Parathyroid adenoma (tissue), 2 donors: ENCODE measurements at regions not wholly inside any gene's neighbourhood (a gene's known extent, or its start where the extent isn't known, plus 50 kb on each side); places are given as distances from the start of the nearest gene placed in this dataset.

Source experiments
- H2AFZ ChIP-seq: fragments of 300-600 bp; sonication (generic); one replicate; pipeline ENCODE4 v1.7.0; 2017; ENCODE audit warnings: antibody characterized with exemption, mild to moderate bottlenecking
- H3K27ac ChIP-seq: fragments of 300-600 bp; sonication (generic); one replicate; pipeline ENCODE4 v1.7.0; 2017
- H3K27me3 ChIP-seq: fragments of 300-600 bp; sonication (generic); one replicate; pipeline ENCODE4 v1.7.0; 2017; ENCODE audit warnings: low read length; ENCODE audit not compliant: control insufficient read depth, insufficient read depth
- H3K36me3 ChIP-seq: fragments of 300-600 bp; sonication (generic); one replicate; pipeline ENCODE4 v1.7.0; 2017; ENCODE audit warnings: low read length; ENCODE audit not compliant: control insufficient read depth, insufficient read depth
- H3K4me1 ChIP-seq: fragments of 300-600 bp; sonication (generic); one replicate; pipeline ENCODE4 v1.7.0; 2017; ENCODE audit warnings: control low read depth
- H3K4me2 ChIP-seq: fragments of 300-600 bp; sonication (generic); one replicate; pipeline ENCODE4 v1.7.0; 2017; ENCODE audit warnings: low read length
- H3K4me3 ChIP-seq: fragments of 300-600 bp; sonication (generic); one replicate; pipeline ENCODE4 v1.7.0; 2017; ENCODE audit warnings: low read depth, low read length
- H3K79me2 ChIP-seq: fragments of 300-600 bp; sonication (generic); one replicate; pipeline ENCODE4 v1.7.0; 2017; ENCODE audit warnings: control low read depth
- H3K9ac ChIP-seq: fragments of 300-600 bp; sonication (generic); one replicate; pipeline ENCODE4 v1.7.0; 2017; ENCODE audit warnings: mild to moderate bottlenecking
- H3K9me3 ChIP-seq: fragments of 300-600 bp; sonication (generic); one replicate; pipeline ENCODE4 v1.7.0; 2017; ENCODE audit warnings: low read length; ENCODE audit not compliant: control insufficient read depth
- CTCF ChIP-seq: fragments of 300-600 bp; sonication (generic); IDR thresholded peaks from one replicate; pipeline ENCODE4 v1.7.0; 2017; ENCODE audit warnings: antibody characterized with exemption, mild to moderate bottlenecking
- donor health status: primary hyperparathyroidism.

DNA sequence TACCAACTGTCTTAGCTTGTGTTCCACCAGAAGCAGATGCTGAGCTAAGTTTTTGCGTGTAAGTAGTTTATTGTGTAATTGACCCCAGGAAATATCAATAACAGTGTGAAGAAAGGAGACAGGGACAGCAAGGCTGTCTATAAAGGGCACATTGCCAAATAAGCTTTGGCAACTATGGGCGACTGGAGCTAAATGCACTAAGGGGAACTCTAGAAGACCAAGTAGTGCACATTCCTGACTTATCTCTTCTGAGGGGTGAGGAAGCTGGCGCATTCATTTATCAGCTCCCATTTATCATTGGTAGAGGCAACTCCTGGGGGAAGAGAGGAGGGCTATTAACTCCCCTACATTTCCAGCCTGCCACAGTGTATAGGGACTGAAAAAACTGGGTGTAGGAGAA, 135.0 kb downstream of the DLEU7 start:
- no peak overlapping the region for H3K9ac ChIP-seq
- H3K4me1 ChIP-seq, result no peaks in the 10 kb centered on the region
- no peak overlapping the region for H3K27ac ChIP-seq
- no peak overlapping the region for H3K4me3 ChIP-seq
- H3K27me3 ChIP-seq, result no peaks in the 10 kb centered on the region
- TF ChIP-seq CTCF, result no peak
- H3K79me2 ChIP-seq, result no peaks in the 10 kb centered on the region
- H3K4me2 ChIP-seq, result no peak overlapping the region
- H3K9me3 ChIP-seq, result no peaks in the 10 kb centered on the region
- no peak overlapping the region for H2AFZ ChIP-seq
- H3K36me3 ChIP-seq, result no peaks in the 10 kb centered on the region

GRCh38 chr13:50709058-50709457, 134.4 kb downstream of the DLEU7 start:
- Histone ChIP-seq H3K9ac (no peak overlapping the region), H3K79me2 (no peaks in the 10 kb centered on the region), H3K9me3 (no peaks in the 10 kb centered on the region), H3K27ac (no peak overlapping the region), H3K36me3 (no peaks in the 10 kb centered on the region), H3K4me3 (no peak overlapping the region), H3K4me1 (no peaks in the 10 kb centered on the region), H2AFZ (no peak overlapping the region), H3K27me3 (no peaks in the 10 kb centered on the region), H3K4me2 (no peak overlapping the region)
- TF ChIP-seq CTCF, result no peak

DNA sequence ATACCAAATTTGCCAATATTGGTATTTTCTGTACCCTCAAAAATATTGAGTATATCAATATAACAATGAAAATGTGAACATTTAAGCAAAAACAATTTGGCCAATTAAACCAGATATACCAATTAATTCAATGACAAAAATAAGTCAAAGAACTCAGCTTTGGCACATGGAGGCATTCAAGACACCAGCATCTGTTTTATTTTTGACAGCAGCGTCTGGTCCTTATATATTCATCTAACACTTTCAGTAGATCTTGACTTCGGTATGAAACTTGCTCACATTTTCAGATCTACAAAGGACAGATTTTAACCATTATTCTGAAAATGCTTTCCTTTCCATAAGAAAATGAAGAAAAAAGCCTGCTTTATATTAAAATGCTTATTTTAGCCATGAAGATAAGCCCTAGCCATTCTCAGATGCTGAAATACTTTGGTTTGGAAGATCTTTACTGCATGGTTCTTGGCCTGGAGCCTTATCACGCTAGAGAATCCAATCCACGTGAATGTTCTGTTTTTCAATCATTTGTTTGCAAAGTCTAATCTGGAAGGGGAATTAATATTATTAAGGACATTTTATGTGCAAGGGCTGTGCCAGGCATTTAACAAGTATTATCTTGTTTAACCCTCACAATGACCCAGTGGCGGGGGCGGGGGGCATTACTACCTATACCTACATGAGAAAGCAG, 132.2 kb downstream of the DLEU7 start:
- TF ChIP-seq CTCF, result no peak
- no peaks in the 10 kb centered on the region for H3K36me3 ChIP-seq
- no peak overlapping the region for H2AFZ ChIP-seq
- H3K9me3 ChIP-seq, result no peaks in the 10 kb centered on the region
- no peak overlapping the region for H3K4me3 ChIP-seq
- H3K27ac ChIP-seq, result no peak overlapping the region
- no peak overlapping the region for H3K4me2 ChIP-seq
- no peaks in the 10 kb centered on the region for H3K79me2 ChIP-seq
- no peak overlapping the region for H3K9ac ChIP-seq
- H3K27me3 ChIP-seq, result no peaks in the 10 kb centered on the region
- no peaks in the 10 kb centered on the region for H3K4me1 ChIP-seq

DNA sequence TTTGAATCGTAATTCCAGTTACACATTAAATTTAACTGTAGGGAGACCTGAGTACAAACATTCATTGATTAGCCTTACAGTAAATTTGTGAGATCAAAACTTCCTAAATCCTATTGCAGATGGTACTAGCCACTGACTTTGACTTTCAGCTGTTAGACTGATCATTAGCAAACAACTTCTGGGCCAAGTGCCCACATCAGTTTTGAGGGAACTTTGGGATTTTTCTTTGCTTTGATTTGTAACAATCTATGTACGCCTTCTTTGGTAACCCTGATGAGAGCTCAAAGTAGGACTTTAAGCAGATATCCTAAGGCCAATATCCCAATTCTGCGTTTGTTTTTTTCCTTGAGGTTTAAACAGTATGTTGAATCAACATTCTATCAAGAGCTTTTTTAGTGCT, 131.5 kb downstream of the DLEU7 start:
- Histone ChIP-seq H3K27me3 (no peaks in the 10 kb centered on the region), H3K79me2 (no peaks in the 10 kb centered on the region), H3K36me3 (no peaks in the 10 kb centered on the region), H3K9me3 (no peaks in the 10 kb centered on the region), H3K27ac (no peak overlapping the region), H3K4me1 (no peaks in the 10 kb centered on the region), H3K4me3 (no peak overlapping the region), H3K9ac (no peak overlapping the region), H3K4me2 (no peak overlapping the region), H2AFZ (no peak overlapping the region)
- no peak for TF ChIP-seq CTCF

GRCh38 chr13:50712456-50712855, 131.0 kb downstream of the DLEU7 start:
- H3K9me3 ChIP-seq, result no peaks in the 10 kb centered on the region
- H3K79me2 ChIP-seq, result no peaks in the 10 kb centered on the region
- no peak overlapping the region for H3K9ac ChIP-seq
- TF ChIP-seq CTCF, result no peak
- H3K27ac ChIP-seq, result no peak overlapping the region
- H3K4me2 ChIP-seq, result no peak overlapping the region
- no peak overlapping the region for H3K4me3 ChIP-seq
- H3K36me3 ChIP-seq, result no peaks in the 10 kb centered on the region
- no peaks in the 10 kb centered on the region for H3K4me1 ChIP-seq
- no peak overlapping the region for H2AFZ ChIP-seq
- no peaks in the 10 kb centered on the region for H3K27me3 ChIP-seq
